ENCODE measurements at regions not wholly inside any gene's neighbourhood (a gene's known extent, or its start where the extent isn't known, plus 50 kb on each side); places are given as distances from the start of the nearest gene placed in this dataset.
"Not testable (repeated sequence)": the region's sequence is repeated elsewhere in the genome, so short reads cannot be mapped to it uniquely, and the experiment has no call there.

DNA sequence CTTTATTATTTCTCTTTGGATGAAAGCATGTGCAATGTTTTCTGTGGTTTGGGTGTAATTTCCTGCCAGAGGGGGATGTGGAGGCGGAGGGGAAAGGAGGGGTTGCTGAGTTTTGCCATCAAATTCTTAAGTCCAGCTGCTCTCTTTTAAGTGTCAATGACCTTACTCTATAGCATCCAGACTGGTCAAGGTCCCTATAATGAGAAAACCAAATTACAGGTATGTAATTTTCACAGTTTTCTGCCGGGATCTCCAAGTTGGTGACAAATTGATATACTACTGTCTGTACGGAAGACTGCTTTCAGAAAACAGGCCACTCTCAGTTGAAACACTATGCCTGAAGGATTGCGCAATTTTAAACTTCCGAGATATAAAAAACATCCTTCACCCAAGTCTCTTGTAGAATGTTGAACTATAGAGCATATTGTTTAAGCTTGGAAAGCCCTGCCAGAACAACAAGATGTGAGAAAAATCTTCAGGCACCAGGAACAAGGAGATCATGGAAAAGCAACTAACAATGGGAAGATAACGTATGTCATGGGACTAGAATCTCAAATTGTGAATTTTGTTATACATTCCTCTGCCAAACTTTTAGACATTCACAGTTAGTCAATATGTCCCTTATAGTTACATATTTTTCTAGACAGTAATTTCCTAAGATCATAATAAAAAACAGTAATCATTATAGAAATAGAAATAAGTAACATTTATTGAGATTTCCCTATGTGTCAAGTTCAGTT is 300.7 kb upstream of the SATB1 start:
- peak; percentile 65 for DNase-seq

GRCh38 chr3:18724456-18724855 is 299.3 kb upstream of the SATB1 start:
- DNase-seq, result no peak

DNA sequence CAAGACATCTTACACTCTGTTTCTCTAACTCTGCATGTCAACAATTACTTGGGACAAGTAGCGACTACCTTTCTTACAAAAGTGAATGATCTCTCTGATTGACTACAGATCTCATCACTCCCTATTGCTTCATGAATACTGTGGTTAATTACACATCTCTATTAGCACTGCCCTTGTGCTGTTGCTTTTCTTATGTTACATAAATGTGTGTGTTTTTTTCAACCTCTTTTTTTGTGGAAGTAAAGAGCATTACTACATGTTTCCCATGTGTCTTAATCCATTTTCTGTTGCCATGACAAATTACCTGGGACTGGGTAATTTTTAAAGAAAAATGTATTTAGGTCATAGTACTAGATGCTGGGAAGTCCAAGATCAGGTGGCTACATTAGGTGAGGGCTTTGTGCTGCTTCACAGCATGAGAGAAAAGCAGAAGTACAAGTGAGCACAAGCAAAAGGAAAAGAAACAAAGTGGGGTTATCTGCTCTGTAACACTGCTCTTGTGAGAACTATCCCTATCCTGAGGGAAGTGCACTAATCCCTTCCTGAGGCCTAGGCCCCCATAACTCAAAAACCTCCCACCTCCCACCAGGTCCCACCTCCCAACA is 298.2 kb upstream of the SATB1 start:
- DNase-seq, result no peak

- DNase-seq, result no peak
Observed at GRCh38 chr3:18720543-18720942, 295.4 kb upstream of the SATB1 start.

GRCh38 chr3:18717598-18717997 is 292.5 kb upstream of the SATB1 start:
- DNase-seq, result no peak

DNA sequence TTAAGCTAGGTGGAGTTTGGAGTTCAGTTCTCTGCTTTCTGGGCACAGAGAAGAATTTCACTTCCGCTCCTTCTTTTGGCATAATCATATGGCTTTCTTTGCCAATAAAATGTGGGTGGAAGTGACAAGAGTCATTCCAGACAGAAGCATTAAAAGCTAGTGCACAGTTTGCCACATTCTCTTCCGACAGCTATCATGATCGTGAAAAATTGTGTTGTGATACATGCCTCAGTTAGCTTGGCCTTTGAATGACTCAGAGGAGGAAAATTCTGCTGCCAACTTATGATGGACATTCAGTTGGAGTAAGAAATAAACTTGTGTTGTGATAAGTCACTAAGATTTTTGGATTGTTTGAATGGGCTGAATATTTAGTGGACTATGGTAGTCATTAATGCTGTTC is 291.7 kb upstream of the SATB1 start:
- DNase-seq, result no peak

GRCh38 chr3:18716101-18716500 is 291.0 kb upstream of the SATB1 start:
- DNase-seq, result no peak

DNA sequence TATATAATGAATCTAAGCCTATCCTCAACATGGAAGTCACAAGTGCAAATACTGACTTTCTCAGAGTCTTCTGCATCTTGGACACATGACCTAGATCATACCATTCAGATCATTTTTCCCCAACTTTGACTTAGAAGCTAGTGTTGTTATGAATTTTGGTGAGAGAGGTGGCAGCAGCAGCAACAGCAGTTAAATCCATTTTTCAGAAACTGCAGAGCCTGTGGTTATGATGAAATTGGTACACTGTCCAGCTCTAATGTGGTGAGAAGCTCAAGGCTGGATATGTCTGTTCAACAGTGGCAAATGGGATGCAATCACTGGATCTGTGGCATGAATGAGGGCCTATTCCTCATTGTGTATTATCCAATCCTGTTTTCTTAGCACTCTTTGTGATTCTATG is 290.1 kb upstream of the SATB1 start:
- DNase-seq, result no peak

DNA sequence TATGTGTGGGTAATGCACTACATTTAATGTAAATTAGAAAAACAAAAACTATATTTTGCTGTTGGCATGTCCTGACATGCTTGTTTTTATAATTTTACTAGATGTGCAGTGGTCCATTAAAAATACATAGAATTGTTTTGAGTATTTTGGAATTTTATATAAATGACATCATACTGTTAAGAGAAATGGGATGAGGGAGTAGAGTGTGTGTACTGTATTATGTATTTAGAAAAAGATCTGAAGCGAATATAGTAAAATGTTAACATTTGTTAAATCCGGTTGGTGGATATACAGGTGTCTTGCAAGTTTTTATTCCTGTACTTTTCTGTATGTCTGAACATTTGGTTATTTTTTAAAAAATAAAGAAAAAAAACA is 288.4 kb upstream of the SATB1 start:
- DNase-seq, result no peak

GRCh38 chr3:18712713-18713576 is 287.8 kb upstream of the SATB1 start:
- DNase-seq, result peak; percentile 65

GRCh38 chr3:18704326-18704725 is 279.2 kb upstream of the SATB1 start:
- DNase-seq, result no peak

DNA sequence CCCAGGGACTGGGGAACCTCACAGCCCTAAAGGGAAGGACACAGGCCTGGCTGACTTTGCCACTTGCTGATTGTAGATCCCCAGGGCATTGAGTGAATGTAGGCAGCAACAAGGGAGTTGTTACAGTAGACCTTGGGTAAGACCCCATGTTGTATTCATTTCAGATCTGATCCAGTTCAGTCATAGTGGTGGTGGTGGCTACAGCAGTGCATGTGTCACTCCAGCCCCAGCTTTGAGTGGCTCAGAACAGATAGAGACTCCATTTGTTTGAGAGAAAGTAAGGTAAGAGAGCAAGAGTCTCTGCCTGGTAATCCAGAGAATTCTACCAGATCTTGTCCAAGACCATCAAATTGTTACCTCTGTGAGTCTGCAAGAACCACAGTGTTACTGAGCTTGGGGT is 278.7 kb upstream of the SATB1 start:
- DNase-seq, result no peak

DNA sequence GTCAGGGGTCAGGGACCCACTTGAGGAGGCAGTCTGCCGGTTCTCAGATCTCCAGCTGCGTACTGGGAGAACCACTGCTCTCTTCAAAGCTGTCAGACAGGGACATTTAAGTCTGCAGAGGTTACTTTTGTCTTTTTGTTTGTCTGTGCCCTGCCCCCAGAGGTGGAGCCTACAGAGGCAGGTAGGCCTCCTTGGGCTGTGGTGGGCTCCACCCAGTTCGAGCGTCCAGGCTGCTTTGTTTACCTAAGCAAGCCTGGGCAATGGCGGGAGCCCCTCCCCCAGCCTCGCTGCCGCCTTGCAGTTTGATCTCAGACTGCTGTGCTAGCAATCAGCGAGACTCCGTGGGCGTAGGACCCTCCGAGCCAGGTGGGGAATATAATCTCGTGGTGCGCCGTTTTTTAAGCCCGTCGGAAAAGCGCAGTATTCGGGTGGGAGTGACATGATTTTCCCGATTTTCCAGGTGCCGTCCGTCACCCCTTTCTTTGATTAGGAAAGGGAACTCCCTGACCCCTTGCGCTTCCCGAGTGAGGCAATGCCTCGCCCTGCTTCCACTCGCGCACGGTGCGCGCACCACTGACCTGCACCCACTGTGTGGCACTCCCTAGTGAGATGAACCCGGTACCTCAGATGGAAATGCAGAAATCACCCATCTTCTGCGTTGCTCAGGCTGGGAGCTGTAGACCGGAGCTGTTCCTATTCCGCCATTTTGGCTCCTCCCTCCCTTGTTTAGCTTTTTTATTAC is 268.6 kb upstream of the SATB1 start:
- not testable (repeated sequence) for DNase-seq

GRCh38 chr3:18687286-18687685 is 262.1 kb upstream of the SATB1 start:
- no peak for DNase-seq

DNA sequence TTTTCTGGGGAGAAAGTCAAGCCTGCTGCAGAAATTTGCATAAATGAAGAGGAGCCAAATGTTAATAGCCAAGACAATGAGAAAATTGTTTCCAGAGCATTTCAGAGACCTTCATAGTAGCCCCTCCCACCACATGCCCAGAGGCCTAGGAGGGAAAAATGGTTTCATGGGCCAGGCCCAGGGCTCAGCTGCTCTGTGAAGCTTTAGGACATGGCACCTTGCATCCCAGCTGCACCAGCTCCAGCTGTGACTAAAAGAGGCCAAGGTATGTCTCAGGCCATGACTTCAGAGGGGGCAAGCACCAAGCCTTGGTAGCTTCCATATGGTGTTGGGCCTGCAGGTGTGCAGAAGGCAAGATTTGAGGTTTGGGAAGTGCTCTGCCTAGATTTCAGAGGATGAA is 258.8 kb upstream of the SATB1 start:
- no peak for DNase-seq

DNA sequence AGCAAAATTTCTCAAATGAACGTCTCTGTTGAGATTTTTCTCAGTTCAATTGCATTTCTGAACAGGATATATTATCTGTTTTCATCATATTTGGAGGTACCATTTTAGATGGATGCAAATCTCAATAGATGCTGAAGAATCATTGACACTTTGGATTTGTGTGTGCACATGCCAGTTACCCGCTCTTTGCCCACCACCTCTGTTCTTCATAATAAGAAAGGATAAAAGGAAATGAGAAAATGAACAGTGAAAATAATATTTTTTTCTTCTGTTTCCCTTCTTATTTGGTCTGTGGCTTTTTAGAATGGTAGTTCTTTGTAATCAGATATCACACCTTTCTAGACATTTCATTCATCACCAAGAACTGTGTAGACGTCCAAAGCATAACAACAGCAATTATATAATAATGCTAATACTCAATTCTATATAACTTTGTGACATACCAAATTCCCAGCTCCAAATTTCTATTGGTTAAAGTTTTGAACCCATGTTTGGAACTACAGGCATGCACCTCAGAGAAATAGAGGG is 256.7 kb upstream of the SATB1 start:
- no peak for DNase-seq

DNA sequence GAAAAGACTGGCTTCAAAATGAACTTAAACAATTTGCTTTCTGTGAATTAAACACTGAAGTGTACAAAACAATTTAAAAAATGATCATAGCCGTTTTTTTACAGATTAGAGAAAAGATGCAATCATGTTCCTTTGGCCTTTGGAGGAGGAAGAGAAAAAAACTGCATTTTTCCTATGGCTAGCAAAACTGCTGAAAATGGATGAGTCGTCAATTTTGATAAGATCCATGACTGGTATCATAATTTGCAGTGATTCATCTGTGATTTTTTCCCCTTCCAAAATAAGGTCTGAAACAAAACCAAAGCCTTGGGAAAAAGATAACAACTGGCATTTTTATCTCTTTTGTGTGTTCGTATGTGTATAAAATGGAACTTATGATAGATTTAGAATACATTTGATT is 255.6 kb upstream of the SATB1 start:
- DNase-seq, result no peak

DNA sequence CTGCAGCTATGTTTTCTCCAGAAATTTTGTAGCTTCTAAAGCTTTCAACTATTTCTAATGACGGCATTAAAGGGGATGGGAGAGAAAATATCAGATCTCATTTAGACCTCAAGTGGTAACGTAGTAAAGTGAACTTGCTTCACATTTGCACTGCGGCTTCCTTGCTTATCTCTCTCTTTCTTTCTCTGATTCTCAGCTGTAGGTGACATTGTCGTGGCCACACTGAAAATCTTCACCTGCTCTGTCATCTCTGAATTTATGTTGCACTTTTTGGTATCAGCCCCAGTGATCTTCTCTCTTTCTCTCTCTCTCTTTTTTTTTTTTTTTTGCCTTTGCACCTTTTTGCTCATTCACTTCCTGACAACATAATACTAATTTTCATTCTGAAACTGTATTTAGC is 254.1 kb upstream of the SATB1 start:
- peak; percentile 58 for DNase-seq

DNA sequence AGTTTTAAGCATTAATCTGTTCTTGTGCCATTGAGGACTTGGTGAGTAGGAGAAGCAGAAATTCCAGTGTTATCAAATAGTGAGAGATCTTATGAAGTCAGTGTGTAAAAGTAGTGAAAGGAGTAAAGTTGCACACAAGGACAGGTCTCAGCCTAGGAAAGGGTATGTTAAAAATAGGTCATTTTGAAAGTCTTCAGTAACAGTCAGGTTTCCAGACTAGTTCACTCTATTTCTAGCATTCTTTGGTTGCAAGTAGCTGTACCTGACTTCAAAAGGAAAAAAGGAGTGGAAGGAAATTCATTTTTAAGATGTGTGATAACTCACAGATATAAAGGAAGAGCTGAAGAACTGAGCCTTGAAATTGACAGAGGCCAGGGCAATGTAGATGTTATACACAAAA is 250.1 kb upstream of the SATB1 start:
- DNase-seq, result no peak

DNA sequence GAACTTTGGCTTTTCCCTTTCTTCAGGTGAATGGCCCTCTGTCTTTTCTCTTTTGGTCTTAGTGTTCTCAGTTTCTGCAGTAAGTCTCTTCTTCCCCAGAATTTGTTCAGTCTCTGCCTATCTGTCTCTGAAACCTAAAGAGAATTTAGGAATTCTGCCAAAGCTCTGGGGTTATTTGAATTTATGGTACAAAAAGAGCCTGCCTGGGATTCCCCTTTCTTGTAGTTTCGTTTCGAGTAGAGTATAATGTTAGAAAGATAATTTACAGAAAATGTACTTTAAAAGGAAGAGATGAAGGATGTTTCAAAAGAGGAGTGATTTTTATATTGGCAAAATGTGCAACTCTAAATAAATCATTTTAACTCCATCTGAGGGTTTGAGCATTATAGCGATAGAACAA is 247.4 kb upstream of the SATB1 start:
- no peak for DNase-seq

DNA sequence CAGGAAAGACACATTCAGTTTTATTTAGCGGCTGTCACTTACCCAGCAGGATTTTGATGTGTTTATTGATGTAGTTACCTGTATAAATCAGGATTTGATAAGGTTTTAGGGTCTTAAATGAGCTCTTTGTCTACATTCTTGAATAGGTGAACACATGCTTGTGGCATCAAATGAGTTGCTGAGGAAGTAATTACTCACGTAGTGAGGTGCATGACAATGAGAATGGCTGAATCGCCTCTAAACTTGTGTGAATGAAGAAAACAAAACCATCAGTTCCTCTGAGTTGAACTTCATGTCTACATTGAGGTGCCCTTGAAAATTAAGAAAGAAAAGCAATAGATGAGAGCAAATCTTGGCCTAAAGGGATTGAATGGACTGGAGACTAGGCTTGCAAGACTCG is 245.6 kb upstream of the SATB1 start:
- no peak for DNase-seq

DNA sequence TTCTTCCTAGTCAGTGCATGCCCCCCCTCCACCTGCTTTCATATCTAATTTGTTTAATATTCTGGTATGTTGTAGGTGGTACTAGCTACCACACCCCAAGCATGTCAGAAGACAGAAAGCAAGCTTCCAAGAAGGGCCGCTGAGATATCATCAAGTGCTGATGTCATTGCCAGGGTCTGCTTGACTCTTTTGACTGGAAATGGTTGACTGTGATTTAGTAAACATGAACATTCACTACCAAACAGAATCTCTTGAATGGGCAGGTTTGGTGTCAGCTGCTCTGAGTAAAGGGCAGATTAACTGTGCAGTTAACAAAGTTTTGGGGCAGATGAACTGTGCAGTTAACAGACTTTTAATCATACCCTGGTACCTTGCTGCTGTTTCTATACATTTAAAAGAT is 244.2 kb upstream of the SATB1 start:
- peak; percentile 64 for DNase-seq

- no peak for DNase-seq
Observed at GRCh38 chr3:18667552-18667951, 242.4 kb upstream of the SATB1 start.

Data from stimulated activated CD8-positive, alpha-beta memory T cell treated with anti-CD3 and anti-CD28 coated beads, Interleukin-4, amount 100 ng/mL, for 48 hours (primary cell).